ENCODE measurements at regions not wholly inside any gene's neighbourhood (a gene's known extent, or its start where the extent isn't known, plus 50 kb on each side); places are given as distances from the start of the nearest gene placed in this dataset.

DNA sequence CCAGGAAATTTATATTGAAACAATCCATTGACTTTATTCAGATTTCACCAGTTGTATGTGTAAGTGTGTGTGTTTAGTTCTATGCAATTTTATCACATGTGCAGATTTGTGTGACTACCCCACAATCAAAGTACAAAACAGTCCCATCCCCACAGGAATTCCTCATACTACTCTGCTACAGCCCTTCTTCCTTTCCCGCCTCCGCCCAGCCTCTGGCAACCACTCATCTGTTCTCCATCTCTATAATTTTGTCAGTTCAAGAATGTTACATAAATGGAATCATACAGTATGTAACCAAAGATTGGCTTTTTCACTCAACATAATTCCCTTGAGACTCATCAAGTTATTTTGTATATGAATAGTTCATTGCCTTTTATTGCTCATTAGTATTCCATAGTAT, 289.1 kb downstream of the GADD45G start:
- TF ChIP-seq, protein P1, sequence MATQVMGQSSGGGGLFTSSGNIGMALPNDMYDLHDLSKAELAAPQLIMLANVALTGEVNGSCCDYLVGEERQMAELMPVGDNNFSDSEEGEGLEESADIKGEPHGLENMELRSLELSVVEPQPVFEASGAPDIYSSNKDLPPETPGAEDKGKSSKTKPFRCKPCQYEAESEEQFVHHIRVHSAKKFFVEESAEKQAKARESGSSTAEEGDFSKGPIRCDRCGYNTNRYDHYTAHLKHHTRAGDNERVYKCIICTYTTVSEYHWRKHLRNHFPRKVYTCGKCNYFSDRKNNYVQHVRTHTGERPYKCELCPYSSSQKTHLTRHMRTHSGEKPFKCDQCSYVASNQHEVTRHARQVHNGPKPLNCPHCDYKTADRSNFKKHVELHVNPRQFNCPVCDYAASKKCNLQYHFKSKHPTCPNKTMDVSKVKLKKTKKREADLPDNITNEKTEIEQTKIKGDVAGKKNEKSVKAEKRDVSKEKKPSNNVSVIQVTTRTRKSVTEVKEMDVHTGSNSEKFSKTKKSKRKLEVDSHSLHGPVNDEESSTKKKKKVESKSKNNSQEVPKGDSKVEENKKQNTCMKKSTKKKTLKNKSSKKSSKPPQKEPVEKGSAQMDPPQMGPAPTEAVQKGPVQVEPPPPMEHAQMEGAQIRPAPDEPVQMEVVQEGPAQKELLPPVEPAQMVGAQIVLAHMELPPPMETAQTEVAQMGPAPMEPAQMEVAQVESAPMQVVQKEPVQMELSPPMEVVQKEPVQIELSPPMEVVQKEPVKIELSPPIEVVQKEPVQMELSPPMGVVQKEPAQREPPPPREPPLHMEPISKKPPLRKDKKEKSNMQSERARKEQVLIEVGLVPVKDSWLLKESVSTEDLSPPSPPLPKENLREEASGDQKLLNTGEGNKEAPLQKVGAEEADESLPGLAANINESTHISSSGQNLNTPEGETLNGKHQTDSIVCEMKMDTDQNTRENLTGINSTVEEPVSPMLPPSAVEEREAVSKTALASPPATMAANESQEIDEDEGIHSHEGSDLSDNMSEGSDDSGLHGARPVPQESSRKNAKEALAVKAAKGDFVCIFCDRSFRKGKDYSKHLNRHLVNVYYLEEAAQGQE (tag by site-specific recombination; IDR thresholded peaks at IDR 0.05) = no peak
- TF ChIP-seq, protein P2, sequence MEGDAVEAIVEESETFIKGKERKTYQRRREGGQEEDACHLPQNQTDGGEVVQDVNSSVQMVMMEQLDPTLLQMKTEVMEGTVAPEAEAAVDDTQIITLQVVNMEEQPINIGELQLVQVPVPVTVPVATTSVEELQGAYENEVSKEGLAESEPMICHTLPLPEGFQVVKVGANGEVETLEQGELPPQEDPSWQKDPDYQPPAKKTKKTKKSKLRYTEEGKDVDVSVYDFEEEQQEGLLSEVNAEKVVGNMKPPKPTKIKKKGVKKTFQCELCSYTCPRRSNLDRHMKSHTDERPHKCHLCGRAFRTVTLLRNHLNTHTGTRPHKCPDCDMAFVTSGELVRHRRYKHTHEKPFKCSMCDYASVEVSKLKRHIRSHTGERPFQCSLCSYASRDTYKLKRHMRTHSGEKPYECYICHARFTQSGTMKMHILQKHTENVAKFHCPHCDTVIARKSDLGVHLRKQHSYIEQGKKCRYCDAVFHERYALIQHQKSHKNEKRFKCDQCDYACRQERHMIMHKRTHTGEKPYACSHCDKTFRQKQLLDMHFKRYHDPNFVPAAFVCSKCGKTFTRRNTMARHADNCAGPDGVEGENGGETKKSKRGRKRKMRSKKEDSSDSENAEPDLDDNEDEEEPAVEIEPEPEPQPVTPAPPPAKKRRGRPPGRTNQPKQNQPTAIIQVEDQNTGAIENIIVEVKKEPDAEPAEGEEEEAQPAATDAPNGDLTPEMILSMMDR (tag by site-specific recombination; IDR thresholded peaks at IDR 0.05) = no peak
- TF ChIP-seq SP2 (tag by site-specific recombination; IDR thresholded peaks at IDR 0.05) (no peak), ZNF830 (tag by site-specific recombination; IDR thresholded peaks at IDR 0.05; ENCODE audit: low read depth) (no peak), ZNF174 (tag by site-specific recombination; IDR thresholded peaks at IDR 0.05) (no peak)
